Endothelial cell of umbilical vein (primary cell): ENCODE measurements at regions not wholly inside any gene's neighbourhood (a gene's known extent, or its start where the extent isn't known, plus 50 kb on each side); places are given as distances from the start of the nearest gene placed in this dataset.

Experiments used
- BruUV-seq: library from RNA; stranded (reverse); fragments of 400-500 nt; replicated peaks from 2 replicates; lab custom pipeline; 2021; lab: Mats Ljungman, UMichigan
- CTCF ChIA-PET: fragments of 300-600, 350-600 bp; sonication (Branson Sonifier 250); formaldehyde crosslinking; loops from one replicate; lab custom pipeline; 2021; ENCODE audit warnings: antibody characterized with exemption, inconsistent platforms; lab: Charles Lee
- POLR2A ChIA-PET: fragments of 300-600, 350-600 bp; sonication (Branson Sonifier 250); formaldehyde crosslinking; loops from one replicate; lab custom pipeline; 2021; ENCODE audit warnings: antibody characterized with exemption, inconsistent platforms; lab: Charles Lee
- DNase-seq: peaks from one replicate; pipeline ENCODE4 v3.0.0-alpha.2; 2011; ENCODE audit warnings: low read depth, low spot score
- FAIRE-seq: peaks from 2 replicates; lab custom pipeline; 2011; peaks lifted over from hg19 to GRCh38; lab: Jason Lieb, UNC
- H2AFZ ChIP-seq: 2 replicates; pipeline ENCODE4 v1.6.0; 2012; ENCODE audit warnings: low read depth, low read length, control low read depth, inconsistent platforms
- H3K27ac ChIP-seq: 2 replicates; pipeline ENCODE4 v1.5.1; 2011; ENCODE audit warnings: low read depth, mild to moderate bottlenecking, control low read depth, low read length, moderate library complexity; ENCODE audit not compliant: insufficient read depth
- H3K27me3 ChIP-seq, 2 experiments: 2 replicates each; pipeline versions ENCODE4 v1.6.0 to v1.6.1; 2011; ENCODE audit warnings: low read length in 2 of 2, mixed read lengths in 1 of 2; ENCODE audit not compliant: control insufficient read depth in 2 of 2, insufficient read depth in 2 of 2
- H3K36me3 ChIP-seq, 2 experiments: 2 replicates in 1 of 2; 3 replicates in 1 of 2; pipeline ENCODE4 v1.5.1; 2011; ENCODE audit warnings: low read length in 2 of 2, mild to moderate bottlenecking in 1 of 2, moderate library complexity in 1 of 2; ENCODE audit not compliant: control insufficient read depth in 2 of 2, insufficient read depth in 2 of 2; ENCODE audit errors: extremely low read depth in 1 of 2
- H3K4me1 ChIP-seq: 3 replicates; pipeline ENCODE4 v1.5.1; 2011; ENCODE audit warnings: mild to moderate bottlenecking, low read length; ENCODE audit not compliant: control insufficient read depth, insufficient read depth; ENCODE audit errors: extremely low read depth
- H3K4me2 ChIP-seq: 2 replicates; pipeline ENCODE4 v1.6.1; 2011; ENCODE audit warnings: low read length, control low read depth, mixed read lengths; ENCODE audit not compliant: insufficient read depth
- H3K4me3 ChIP-seq, 3 experiments: fragments of 200-600 bp in 1 of 3; sonication (generic), shearing (Covaris generic) in 1 of 3; replicated peaks in 1 of 3; 2 replicates each; pipeline ENCODE4 v1.5.1; 2011 to 2016; ENCODE audit warnings: control low read depth in 3 of 3, low read length in 3 of 3, mild to moderate bottlenecking in 2 of 3, inconsistent platforms in 1 of 3, low read depth in 1 of 3, moderate library complexity in 1 of 3; ENCODE audit not compliant: insufficient read depth in 1 of 3
- H3K79me2 ChIP-seq: 2 replicates; pipeline ENCODE4 v1.6.0; 2012; ENCODE audit warnings: low read length, inconsistent platforms; ENCODE audit not compliant: control insufficient read depth, insufficient read depth
- H3K9ac ChIP-seq: replicated peaks from 2 replicates; pipeline ENCODE3; 2011; ENCODE audit warnings: low read length, control low read depth; ENCODE audit not compliant: insufficient read depth; ENCODE audit errors: extremely low read depth
- H3K9me1 ChIP-seq: replicated peaks from 3 replicates; pipeline ENCODE4 v1.6.0; 2011; ENCODE audit warnings: mild to moderate bottlenecking, low read length; ENCODE audit not compliant: control insufficient read depth, insufficient read depth; ENCODE audit errors: extremely low read depth
- H3K9me3 ChIP-seq: replicated peaks from 2 replicates; pipeline ENCODE4 v1.5.1; 2012; ENCODE audit warnings: low read length, inconsistent platforms; ENCODE audit not compliant: control insufficient read depth, insufficient read depth
- H4K20me1 ChIP-seq: replicated peaks from 2 replicates; pipeline ENCODE3; 2011; ENCODE audit warnings: mild to moderate bottlenecking, low read length; ENCODE audit not compliant: control insufficient read depth, insufficient read depth; ENCODE audit errors: extremely low read depth
- CTCF ChIP-seq, 2 donors: IDR thresholded peaks; 1 replicate in 1 of 2; 2 replicates in 1 of 2; pipeline ENCODE4 v1.5.1; 2011; ENCODE audit warnings: low read length in 2 of 2, mild to moderate bottlenecking in 2 of 2, moderate library complexity in 2 of 2, control low read depth in 1 of 2, inconsistent platforms in 1 of 2, low read depth in 1 of 2; ENCODE audit not compliant: insufficient read depth in 1 of 2; ENCODE audit errors: extremely low read depth in 1 of 2
- EZH2 ChIP-seq: IDR thresholded peaks from 2 replicates; pipeline ENCODE4 v1.6.1; 2012; ENCODE audit warnings: borderline replicate concordance, low read depth, mild to moderate bottlenecking, moderate library complexity, low read length, inconsistent platforms; ENCODE audit not compliant: severe bottlenecking
- FOS ChIP-seq: IDR thresholded peaks from 2 replicates; pipeline ENCODE4 v1.6.1; 2011; ENCODE audit warnings: mild to moderate bottlenecking, low read length, moderate library complexity, borderline replicate concordance; ENCODE audit not compliant: insufficient read depth
- GATA2 ChIP-seq: IDR thresholded peaks from 2 replicates; pipeline ENCODE4 v1.7.0; 2011; ENCODE audit warnings: low read depth, mild to moderate bottlenecking, moderate library complexity, mixed read lengths, low read length; ENCODE audit not compliant: insufficient read length, insufficient read depth
- JUN ChIP-seq: IDR thresholded peaks from 2 replicates; pipeline ENCODE4 v1.6.1; 2011; ENCODE audit warnings: borderline replicate concordance, low read depth; ENCODE audit not compliant: insufficient read length, insufficient read depth
- MAX ChIP-seq: IDR thresholded peaks from 2 replicates; pipeline ENCODE4 v1.6.1; 2011; ENCODE audit not compliant: insufficient read depth, insufficient read length
- MYC ChIP-seq: IDR thresholded peaks from one replicate; pipeline ENCODE4 v1.6.1; 2011; ENCODE audit warnings: mild to moderate bottlenecking, low read depth, low read length
- POLR2A ChIP-seq: IDR thresholded peaks from 2 replicates; pipeline ENCODE4 v1.6.1; 2012; ENCODE audit warnings: low read depth, mild to moderate bottlenecking, control low read depth, low read length
- POLR2AphosphoS5 ChIP-seq: IDR thresholded peaks from 2 replicates; pipeline ENCODE4 v1.6.1; 2012; ENCODE audit warnings: low read depth, mild to moderate bottlenecking, control low read depth, low read length, moderate library complexity; ENCODE audit not compliant: insufficient read depth
- dilution Hi-C: fragments of 300-500 bp; cut with MboI; formaldehyde crosslinking; loops from one replicate; pipeline ENCODE4 v1.15.0; 2019; ENCODE audit warnings: low sequenced_read_pairs; ENCODE audit not compliant: extremely low pct_ligation_motif_present
- intact Hi-C: fragments of 100-400 bp; cut with micrococcal nuclease; formaldehyde crosslinking; loops from one replicate; pipeline ENCODE4 v1.10.0; 2022

- H3K4me1 ChIP-seq, result no peaks in the 10 kb centered on the region
- BruUV-seq, result no TSS peak
- no peak for FAIRE-seq
- no peaks in the 10 kb centered on the region for H3K9me1 ChIP-seq
- ChIA-PET POLR2A (no interaction called here), CTCF (no interaction called here)
- no peak overlapping the region for H2AFZ ChIP-seq
- H3K79me2 ChIP-seq, result no peaks in the 10 kb centered on the region
- no peaks in the 10 kb centered on the region for H3K36me3 ChIP-seq
- no peaks in the 10 kb centered on the region for H3K27me3 ChIP-seq
- intact Hi-C loops (no loop called here), dilution Hi-C loops (no loop called here)
- no peaks in the 10 kb centered on the region for H4K20me1 ChIP-seq
- no peak overlapping the region for H3K27ac ChIP-seq
- H3K9ac ChIP-seq, result no peak overlapping the region
- TF ChIP-seq FOS, result no peak
- TF ChIP-seq POLR2A, result no peak
- no peak for TF ChIP-seq CTCF (IDR thresholded peaks at IDR 0.05; ENCODE audit: extremely low read depth in 1 of 2, insufficient read depth in 1 of 2, low read depth in 1 of 2, low read length in 2 of 2)
- TF ChIP-seq JUN, result no peak
- no peak for TF ChIP-seq MYC
- no peak for TF ChIP-seq MAX
- no peak for TF ChIP-seq GATA2
- TF ChIP-seq EZH2, result no peak
- no peak for TF ChIP-seq POLR2AphosphoS5
- H3K9me3 ChIP-seq, result no peaks in the 10 kb centered on the region
- H3K4me3 ChIP-seq, result no peak overlapping the region
- DNase-seq, result no peak
- H3K4me2 ChIP-seq, result no peak overlapping the region
Observed at GRCh38 chr3:67241084-67241483, 243.0 kb downstream of the KBTBD8 start.
